SK-N-SH treated with all-trans-retinoic acid at 6 μM for 48 hours (cell line): ENCODE measurements at regions not wholly inside any gene's neighbourhood (a gene's known extent, or its start where the extent isn't known, plus 50 kb on each side); places are given as distances from the start of the nearest gene placed in this dataset.

Experiments used
- ATAC-seq: fragments of 200-7000 bp; cut with Tn5 transposase; 3 replicates; pipeline ENCODE4 v1.9.1; 2020; ENCODE audit warnings: mild to moderate bottlenecking, moderate library complexity
- ARNTL ChIP-seq: fragments of 450-650 bp; formaldehyde crosslinking; IDR thresholded peaks from 2 replicates; pipeline ENCODE4 v1.5.0; 2020; ENCODE audit warnings: low read depth, mild to moderate bottlenecking, moderate library complexity, borderline replicate concordance
- BACH2 ChIP-seq: fragments of 250-450 bp; sonication (Bioruptor Pico); IDR thresholded peaks from 2 replicates; pipeline ENCODE4 v1.9.0; 2021; ENCODE audit warnings: mild to moderate bottlenecking, borderline replicate concordance
- CSRNP3 ChIP-seq: fragments of 250-450 bp; sonication (Bioruptor Pico); IDR thresholded peaks from 2 replicates; pipeline ENCODE4 v1.5.1; 2021; ENCODE audit warnings: mild to moderate bottlenecking, moderate library complexity
- GLIS3 ChIP-seq: fragments of 250-450 bp; sonication (Bioruptor Pico); IDR thresholded peaks from 2 replicates; pipeline ENCODE4 v1.5.0; 2020; ENCODE audit warnings: mild to moderate bottlenecking, moderate library complexity
- ISL1 ChIP-seq: fragments of 250-450 bp; sonication (Bioruptor Pico); IDR thresholded peaks from 2 replicates; pipeline ENCODE4 v2.1.2; 2022; ENCODE audit warnings: mild to moderate bottlenecking, moderate library complexity
- OSR1 ChIP-seq: fragments of 250-450 bp; sonication (Bioruptor Pico); IDR thresholded peaks from 2 replicates; pipeline ENCODE4 v1.8.0; 2022; ENCODE audit warnings: moderate library complexity, mild to moderate bottlenecking, inconsistent platforms
- PATZ1 ChIP-seq: fragments of 250-450 bp; sonication (Bioruptor Pico); IDR thresholded peaks from 2 replicates; pipeline ENCODE4 v1.8.0; 2020; ENCODE audit warnings: mild to moderate bottlenecking, moderate library complexity, borderline replicate concordance
- POU6F1 ChIP-seq: fragments of 250-450 bp; sonication (Bioruptor Pico); IDR thresholded peaks from 2 replicates; pipeline ENCODE4 v1.8.0; 2021; ENCODE audit warnings: low read depth, mild to moderate bottlenecking, moderate library complexity, borderline replicate concordance
- RARB ChIP-seq: fragments of 250-450 bp; sonication (Bioruptor Pico); IDR thresholded peaks from 2 replicates; pipeline ENCODE4 v1.8.0; 2021; ENCODE audit warnings: mild to moderate bottlenecking, moderate library complexity
- SNAI2 ChIP-seq: fragments of 250-450 bp; sonication (Bioruptor Pico); IDR thresholded peaks from 2 replicates; pipeline ENCODE4 v1.5.0; 2020; ENCODE audit warnings: mild to moderate bottlenecking, moderate library complexity
- TCF4 ChIP-seq: fragments of 250-450 bp; sonication (Bioruptor Pico); IDR thresholded peaks from 2 replicates; pipeline ENCODE4 v1.8.0; 2021; ENCODE audit warnings: mild to moderate bottlenecking, moderate library complexity, borderline replicate concordance
- TSHZ2 ChIP-seq: fragments of 250-450 bp; sonication (Bioruptor Pico); IDR thresholded peaks from 2 replicates; pipeline ENCODE4 v1.5.0; 2020; ENCODE audit warnings: mild to moderate bottlenecking, moderate library complexity
- ZC3H10 ChIP-seq: fragments of 250-450 bp; sonication (Bioruptor Pico); IDR thresholded peaks from 2 replicates; pipeline ENCODE4 v1.5.1; 2021; ENCODE audit warnings: mild to moderate bottlenecking, moderate library complexity
- ZFP3 ChIP-seq: fragments of 250-450 bp; sonication (Bioruptor Pico); IDR thresholded peaks from 2 replicates; pipeline ENCODE4 v1.5.0; 2020; ENCODE audit warnings: mild to moderate bottlenecking, moderate library complexity
- ZFP30 ChIP-seq: fragments of 450-650 bp; formaldehyde crosslinking; IDR thresholded peaks from 2 replicates; pipeline ENCODE4 v1.5.0; 2022; ENCODE audit warnings: mild to moderate bottlenecking, moderate library complexity
- ZNF565 ChIP-seq: fragments of 450-650 bp; formaldehyde crosslinking; conservative IDR thresholded peaks from 2 replicates; pipeline ENCODE4 v1.5.0; 2020; ENCODE audit warnings: low read depth, mild to moderate bottlenecking, moderate library complexity

GRCh38 chr3:187550446-187550845 is 119.7 kb downstream of the SST start (continued):
- no peak for TF ChIP-seq TSHZ2
- TF ChIP-seq, all 23 proteins: peak for 0

GRCh38 chr3:187545366-187545765 is 124.8 kb downstream of the SST start:
- ATAC-seq, result no peak
- TF ChIP-seq CSRNP3 (CRISPR knock-in tag) (no peak), BACH2 (CRISPR knock-in tag) (no peak), ZFP30 (CRISPR knock-in tag) (no peak), GLIS3 (CRISPR knock-in tag) (no peak), OSR1 (no peak), ZFP3 (CRISPR knock-in tag) (no peak), ZNF565 (CRISPR knock-in tag) (no peak), ISL1 (CRISPR knock-in tag) (no peak), PATZ1 (no peak)

- ATAC-seq, result no peak
- no peak for TF ChIP-seq RARB (CRISPR knock-in tag)
- TF ChIP-seq SNAI2 (CRISPR knock-in tag), result no peak
Measured at GRCh38 chr3:187544326-187544725, 125.9 kb downstream of the SST start.

- ATAC-seq, result no peak
- TF ChIP-seq GLIS3 (CRISPR knock-in tag) (no peak), PATZ1 (no peak), POU6F1 (CRISPR knock-in tag) (no peak), ZFP3 (CRISPR knock-in tag) (no peak), SNAI2 (CRISPR knock-in tag) (no peak), ARNTL (no peak), ISL1 (CRISPR knock-in tag) (no peak), BACH2 (CRISPR knock-in tag) (no peak), ZFP30 (CRISPR knock-in tag) (no peak)
- TF ChIP-seq, all 23 proteins: peak for 0
Measured at GRCh38 chr3:187540847-187541246, 129.3 kb downstream of the SST start.

GRCh38 chr3:187536185-187536584 is 134.0 kb downstream of the SST start:
- no peak for ATAC-seq
- TF ChIP-seq ZNF565 (CRISPR knock-in tag) (no peak), ISL1 (CRISPR knock-in tag) (no peak), TSHZ2 (no peak), ZFP3 (CRISPR knock-in tag) (no peak), PATZ1 (no peak), ZC3H10 (no peak), BACH2 (CRISPR knock-in tag) (no peak), POU6F1 (CRISPR knock-in tag) (no peak), RARB (CRISPR knock-in tag) (no peak), TCF4 (CRISPR knock-in tag) (no peak)
